Liver (tissue), 8 donors: ENCODE measurements at regions not wholly inside any gene's neighbourhood (a gene's known extent, or its start where the extent isn't known, plus 50 kb on each side); places are given as distances from the start of the nearest gene placed in this dataset.

ENCODE experiments used
- DNase-seq: peaks from one replicate; pipeline ENCODE4 v3.0.0-alpha.2; 2017; ENCODE audit warnings: low spot score
- H3K27ac ChIP-seq, 2 donors: one replicate each; pipeline ENCODE4 v1.7.0; 2013; ENCODE audit warnings: inconsistent platforms in 2 of 2, low read length in 2 of 2, control low read depth in 1 of 2, low read depth in 1 of 2, mild to moderate bottlenecking in 1 of 2
- H3K27me3 ChIP-seq, 4 donors: one replicate each; pipeline versions ENCODE4 v1.6.1 to v1.7.0; 2013; ENCODE audit warnings: low read length in 3 of 4, inconsistent platforms in 1 of 4, mild to moderate bottlenecking in 1 of 4, moderate library complexity in 1 of 4; ENCODE audit not compliant: control insufficient read depth in 4 of 4, insufficient read depth in 4 of 4
- H3K36me3 ChIP-seq, 4 donors: one replicate each; pipeline versions ENCODE4 v1.6.1 to v1.7.0; 2013; ENCODE audit warnings: low read length in 3 of 4, mild to moderate bottlenecking in 3 of 4, low read depth in 1 of 4, moderate library complexity in 1 of 4; ENCODE audit not compliant: control insufficient read depth in 4 of 4, insufficient read depth in 3 of 4
- H3K4me1 ChIP-seq, 4 donors: one replicate each; pipeline versions ENCODE4 v1.6.1 to v1.7.0; 2013; ENCODE audit warnings: low read length in 3 of 4, mild to moderate bottlenecking in 3 of 4, moderate library complexity in 1 of 4; ENCODE audit not compliant: control insufficient read depth in 4 of 4, insufficient read depth in 4 of 4
- H3K4me3 ChIP-seq, 3 donors: one replicate each; pipeline versions ENCODE4 v1.6.1 to v1.7.0; 2013; ENCODE audit warnings: low read length in 3 of 3, control low read depth in 1 of 3, low read depth in 1 of 3, mild to moderate bottlenecking in 1 of 3
- H3K9ac ChIP-seq, 2 donors: one replicate each; pipeline ENCODE4 v1.7.0; 2013; ENCODE audit warnings: low read length in 2 of 2, mild to moderate bottlenecking in 2 of 2, moderate library complexity in 2 of 2, control low read depth in 1 of 2, low read depth in 1 of 2
- H3K9me3 ChIP-seq, 4 donors: one replicate each; pipeline versions ENCODE4 v1.6.1 to v1.7.0; 2013; ENCODE audit warnings: low read length in 3 of 4; ENCODE audit not compliant: control insufficient read depth in 4 of 4
- EGR1 ChIP-seq, 2 donors: IDR thresholded peaks; 2 replicates each; pipeline ENCODE4 v1.6.1; 2016 to 2018; ENCODE audit warnings: antibody characterized with exemption in 2 of 2, low read depth in 2 of 2
- FOXA2 ChIP-seq: IDR thresholded peaks from 2 replicates; pipeline ENCODE4 v1.6.1; 2016; ENCODE audit warnings: antibody characterized with exemption
- GABPA ChIP-seq, 2 donors: IDR thresholded peaks in 1 of 2; conservative IDR thresholded peaks in 1 of 2; 2 replicates each; pipeline ENCODE4 v1.6.1; 2016; ENCODE audit warnings: antibody characterized with exemption in 2 of 2, mild to moderate bottlenecking in 1 of 2, moderate library complexity in 1 of 2
- HNF4A ChIP-seq, 2 donors: conservative IDR thresholded peaks; 2 replicates each; pipeline ENCODE4 v1.6.1; 2016; ENCODE audit warnings: antibody characterized with exemption in 2 of 2, mild to moderate bottlenecking in 2 of 2
- HNF4G ChIP-seq: IDR thresholded peaks from 2 replicates; pipeline ENCODE4 v1.6.1; 2016; ENCODE audit warnings: antibody characterized with exemption
- JUND ChIP-seq, 2 donors: IDR thresholded peaks; 2 replicates each; pipeline ENCODE4 v1.6.1; 2016; ENCODE audit warnings: antibody characterized with exemption in 2 of 2
- NR2F2 ChIP-seq: IDR thresholded peaks from 2 replicates; pipeline ENCODE4 v1.6.1; 2016; ENCODE audit warnings: antibody characterized with exemption
- RAD21 ChIP-seq, 2 donors: IDR thresholded peaks; 2 replicates each; pipeline ENCODE4 v1.6.1; 2016; ENCODE audit warnings: antibody characterized with exemption in 2 of 2, mild to moderate bottlenecking in 2 of 2
- RXRA ChIP-seq, 2 donors: IDR thresholded peaks; 2 replicates each; pipeline ENCODE4 v1.6.1; 2017 to 2018; ENCODE audit warnings: antibody characterized with exemption in 2 of 2, mild to moderate bottlenecking in 1 of 2
- SP1 ChIP-seq: IDR thresholded peaks from 2 replicates; pipeline ENCODE4 v1.6.1; 2018; ENCODE audit warnings: antibody characterized with exemption, mild to moderate bottlenecking
- TAF1 ChIP-seq: conservative IDR thresholded peaks from 2 replicates; pipeline ENCODE4 v1.6.1; 2016; ENCODE audit warnings: antibody characterized with exemption, mild to moderate bottlenecking
- YY1 ChIP-seq: IDR thresholded peaks from 2 replicates; pipeline ENCODE4 v1.6.1; 2016; ENCODE audit warnings: antibody characterized with exemption, mild to moderate bottlenecking
- ZBTB33 ChIP-seq: IDR thresholded peaks from 2 replicates; pipeline ENCODE4 v1.6.1; 2016; ENCODE audit warnings: antibody characterized with exemption
- WGBS: extraction: QIAGEN DNeasy Blood & Tissue Kit; methylation state at CpG from one replicate; pipeline ENCODE4 v1.1.7; 2013; 5-methylcytosine and 5-hydroxymethylcytosine counted together
- TF ChIP-seq, protein P1 (sequence below): fragments of 150-350 bp; IDR thresholded peaks from 2 replicates; pipeline ENCODE4 v1.5.1; 2017; ENCODE audit warnings: improper control_type of control experiment, low read depth, low read length; ENCODE audit not compliant: missing input control
- TF ChIP-seq, protein P2 (sequence below): IDR thresholded peaks from 2 replicates; pipeline ENCODE4 v1.6.1; 2016; ENCODE audit warnings: antibody characterized with exemption
- TF ChIP-seq, protein P3 (sequence below): IDR thresholded peaks from 2 replicates; pipeline ENCODE4 v1.6.1; 2016; ENCODE audit warnings: antibody characterized with exemption, mild to moderate bottlenecking
- donor health status: healthy.
- donor health status: healthy.
- donor health status: healthy.
- donor health status: healthy.
- donor health status: healthy.

GRCh38 chr6:14210663-14211561, 93.3 kb downstream of the CD83 start:
- no peak for TF ChIP-seq JUND (IDR thresholded peaks at IDR 0.05)
- TF ChIP-seq RAD21 (IDR thresholded peaks at IDR 0.05) = peak; percentile 63 to 70
- no peak for TF ChIP-seq TAF1
- TF ChIP-seq EGR1 (IDR thresholded peaks at IDR 0.05; ENCODE audit: low read depth in 2 of 2) = peak in 1 of 2 donors; percentile 55
- no peak for TF ChIP-seq ZBTB33
- no peak for TF ChIP-seq FOXA2
- TF ChIP-seq GABPA (IDR thresholded peaks at IDR 0.05 in 1 of 2, conservative IDR thresholded peaks at IDR 0.05 in 1 of 2) = no peak
- TF ChIP-seq HNF4G = no peak
- TF ChIP-seq, protein P1, sequence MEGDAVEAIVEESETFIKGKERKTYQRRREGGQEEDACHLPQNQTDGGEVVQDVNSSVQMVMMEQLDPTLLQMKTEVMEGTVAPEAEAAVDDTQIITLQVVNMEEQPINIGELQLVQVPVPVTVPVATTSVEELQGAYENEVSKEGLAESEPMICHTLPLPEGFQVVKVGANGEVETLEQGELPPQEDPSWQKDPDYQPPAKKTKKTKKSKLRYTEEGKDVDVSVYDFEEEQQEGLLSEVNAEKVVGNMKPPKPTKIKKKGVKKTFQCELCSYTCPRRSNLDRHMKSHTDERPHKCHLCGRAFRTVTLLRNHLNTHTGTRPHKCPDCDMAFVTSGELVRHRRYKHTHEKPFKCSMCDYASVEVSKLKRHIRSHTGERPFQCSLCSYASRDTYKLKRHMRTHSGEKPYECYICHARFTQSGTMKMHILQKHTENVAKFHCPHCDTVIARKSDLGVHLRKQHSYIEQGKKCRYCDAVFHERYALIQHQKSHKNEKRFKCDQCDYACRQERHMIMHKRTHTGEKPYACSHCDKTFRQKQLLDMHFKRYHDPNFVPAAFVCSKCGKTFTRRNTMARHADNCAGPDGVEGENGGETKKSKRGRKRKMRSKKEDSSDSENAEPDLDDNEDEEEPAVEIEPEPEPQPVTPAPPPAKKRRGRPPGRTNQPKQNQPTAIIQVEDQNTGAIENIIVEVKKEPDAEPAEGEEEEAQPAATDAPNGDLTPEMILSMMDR = peak; percentile 99
- Histone ChIP-seq H3K9ac (peak overlapping the region; percentile 29 to 68), H3K27ac (peak overlapping the region; percentile 59 to 72), H3K4me1 (peaks cover 5 to 17% (median 13%) of the 10 kb centered on the region in 4 donors), H3K36me3 (no peaks in the 10 kb centered on the region), H3K4me3 (peak overlapping the region; percentile 68 to 90 (median 79)), H3K9me3 (no peaks in the 10 kb centered on the region), H3K27me3 (no peaks in the 10 kb centered on the region)
- 1% methylated on average over 100 of the region's 100 CpGs for WGBS
- DNase-seq = peak; percentile 94

- 8% methylated on average over 20 of the region's 20 CpGs for WGBS
- peak overlapping the region; percentile 12 to 62 for H3K9ac ChIP-seq
- no peaks in the 10 kb centered on the region for H3K9me3 ChIP-seq
- DNase-seq = peak; percentile 59
- peak overlapping the region in 1 of 2 donors; percentile 72 for H3K27ac ChIP-seq
- H3K27me3 ChIP-seq = no peaks in the 10 kb centered on the region
- TF ChIP-seq NR2F2 (peak; percentile 67), YY1 (no peak), RXRA (IDR thresholded peaks at IDR 0.05) (peak; percentile 72 to 82)
- H3K36me3 ChIP-seq = no peaks in the 10 kb centered on the region
- peak overlapping the region; percentile 42 to 47 (median 43) for H3K4me3 ChIP-seq
- H3K4me1 ChIP-seq = peaks cover 5 to 17% (median 13%) of the 10 kb centered on the region in 4 donors
Observed at GRCh38 chr6:14211562-14211942, 94.0 kb downstream of the CD83 start.

DNA sequence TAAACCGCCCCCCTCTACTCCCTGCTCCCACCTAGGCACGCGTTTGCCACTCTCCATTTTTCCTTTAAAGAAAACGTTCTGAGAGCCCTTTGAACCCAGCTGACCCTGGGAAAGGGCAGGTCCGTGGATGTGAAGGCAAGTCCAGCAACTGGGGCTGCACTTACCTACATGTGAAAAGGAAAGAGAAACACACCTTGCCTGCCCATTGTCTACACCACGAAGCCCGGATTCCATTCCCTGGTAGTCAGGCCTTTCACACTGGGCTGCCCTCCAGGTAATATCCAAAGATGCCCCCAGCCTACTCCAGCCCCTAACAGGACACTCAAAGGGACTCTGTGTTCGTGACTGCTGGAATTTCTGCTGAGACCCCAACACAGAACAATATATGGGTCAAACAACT, 94.4 kb downstream of the CD83 start:
- Histone ChIP-seq H3K4me1 (peaks cover 5 to 17% (median 13%) of the 10 kb centered on the region in 4 donors), H3K27ac (no peak overlapping the region), H3K9ac (no peak overlapping the region), H3K4me3 (no peak overlapping the region), H3K36me3 (no peaks in the 10 kb centered on the region), H3K9me3 (no peaks in the 10 kb centered on the region), H3K27me3 (no peaks in the 10 kb centered on the region)
- 54% methylated on average over 8 of the region's 8 CpGs for WGBS
- DNase-seq = no peak
- TF ChIP-seq ZBTB33 = no peak
- TF ChIP-seq HNF4A (conservative IDR thresholded peaks at IDR 0.05) = no peak
- TF ChIP-seq EGR1 (IDR thresholded peaks at IDR 0.05; ENCODE audit: low read depth in 2 of 2) = no peak
- no peak for TF ChIP-seq YY1
- no peak for TF ChIP-seq RAD21 (IDR thresholded peaks at IDR 0.05)
- TF ChIP-seq, protein P2, sequence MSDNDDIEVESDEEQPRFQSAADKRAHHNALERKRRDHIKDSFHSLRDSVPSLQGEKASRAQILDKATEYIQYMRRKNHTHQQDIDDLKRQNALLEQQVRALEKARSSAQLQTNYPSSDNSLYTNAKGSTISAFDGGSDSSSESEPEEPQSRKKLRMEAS = no peak
- no peak for TF ChIP-seq TAF1
- no peak for TF ChIP-seq SP1
- TF ChIP-seq, protein P3, sequence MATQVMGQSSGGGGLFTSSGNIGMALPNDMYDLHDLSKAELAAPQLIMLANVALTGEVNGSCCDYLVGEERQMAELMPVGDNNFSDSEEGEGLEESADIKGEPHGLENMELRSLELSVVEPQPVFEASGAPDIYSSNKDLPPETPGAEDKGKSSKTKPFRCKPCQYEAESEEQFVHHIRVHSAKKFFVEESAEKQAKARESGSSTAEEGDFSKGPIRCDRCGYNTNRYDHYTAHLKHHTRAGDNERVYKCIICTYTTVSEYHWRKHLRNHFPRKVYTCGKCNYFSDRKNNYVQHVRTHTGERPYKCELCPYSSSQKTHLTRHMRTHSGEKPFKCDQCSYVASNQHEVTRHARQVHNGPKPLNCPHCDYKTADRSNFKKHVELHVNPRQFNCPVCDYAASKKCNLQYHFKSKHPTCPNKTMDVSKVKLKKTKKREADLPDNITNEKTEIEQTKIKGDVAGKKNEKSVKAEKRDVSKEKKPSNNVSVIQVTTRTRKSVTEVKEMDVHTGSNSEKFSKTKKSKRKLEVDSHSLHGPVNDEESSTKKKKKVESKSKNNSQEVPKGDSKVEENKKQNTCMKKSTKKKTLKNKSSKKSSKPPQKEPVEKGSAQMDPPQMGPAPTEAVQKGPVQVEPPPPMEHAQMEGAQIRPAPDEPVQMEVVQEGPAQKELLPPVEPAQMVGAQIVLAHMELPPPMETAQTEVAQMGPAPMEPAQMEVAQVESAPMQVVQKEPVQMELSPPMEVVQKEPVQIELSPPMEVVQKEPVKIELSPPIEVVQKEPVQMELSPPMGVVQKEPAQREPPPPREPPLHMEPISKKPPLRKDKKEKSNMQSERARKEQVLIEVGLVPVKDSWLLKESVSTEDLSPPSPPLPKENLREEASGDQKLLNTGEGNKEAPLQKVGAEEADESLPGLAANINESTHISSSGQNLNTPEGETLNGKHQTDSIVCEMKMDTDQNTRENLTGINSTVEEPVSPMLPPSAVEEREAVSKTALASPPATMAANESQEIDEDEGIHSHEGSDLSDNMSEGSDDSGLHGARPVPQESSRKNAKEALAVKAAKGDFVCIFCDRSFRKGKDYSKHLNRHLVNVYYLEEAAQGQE = no peak
- no peak for TF ChIP-seq HNF4G
- TF ChIP-seq FOXA2 = no peak
- no peak for TF ChIP-seq RXRA (IDR thresholded peaks at IDR 0.05)
